HUES6 (cell line): ENCODE measurements at regions not wholly inside any gene's neighbourhood (a gene's known extent, or its start where the extent isn't known, plus 50 kb on each side); places are given as distances from the start of the nearest gene placed in this dataset.

Source experiments
- H3K27ac ChIP-seq: 2 replicates; pipeline ENCODE4 v1.7.0; 2013; ENCODE audit warnings: low read depth, mild to moderate bottlenecking, low read length, inconsistent platforms
- H3K27me3 ChIP-seq: 2 replicates; pipeline ENCODE4 v1.6.1; 2013; ENCODE audit warnings: low read length; ENCODE audit not compliant: control insufficient read depth, insufficient read depth
- H3K36me3 ChIP-seq: 2 replicates; pipeline ENCODE4 v1.6.1; 2013; ENCODE audit warnings: low read length; ENCODE audit not compliant: control insufficient read depth, insufficient read depth
- H3K4me1 ChIP-seq: 2 replicates; pipeline ENCODE4 v1.6.1; 2013; ENCODE audit warnings: low read length; ENCODE audit not compliant: control insufficient read depth, insufficient read depth
- H3K4me3 ChIP-seq: 2 replicates; pipeline ENCODE4 v1.5.1; 2013; ENCODE audit warnings: low read depth, low read length
- H3K9ac ChIP-seq: one replicate; pipeline ENCODE4 v1.6.1; 2013; ENCODE audit warnings: mild to moderate bottlenecking, low read length
- H3K9me3 ChIP-seq: 2 replicates; pipeline ENCODE4 v1.6.1; 2013; ENCODE audit warnings: low read depth, low read length; ENCODE audit not compliant: control insufficient read depth, insufficient read depth

DNA sequence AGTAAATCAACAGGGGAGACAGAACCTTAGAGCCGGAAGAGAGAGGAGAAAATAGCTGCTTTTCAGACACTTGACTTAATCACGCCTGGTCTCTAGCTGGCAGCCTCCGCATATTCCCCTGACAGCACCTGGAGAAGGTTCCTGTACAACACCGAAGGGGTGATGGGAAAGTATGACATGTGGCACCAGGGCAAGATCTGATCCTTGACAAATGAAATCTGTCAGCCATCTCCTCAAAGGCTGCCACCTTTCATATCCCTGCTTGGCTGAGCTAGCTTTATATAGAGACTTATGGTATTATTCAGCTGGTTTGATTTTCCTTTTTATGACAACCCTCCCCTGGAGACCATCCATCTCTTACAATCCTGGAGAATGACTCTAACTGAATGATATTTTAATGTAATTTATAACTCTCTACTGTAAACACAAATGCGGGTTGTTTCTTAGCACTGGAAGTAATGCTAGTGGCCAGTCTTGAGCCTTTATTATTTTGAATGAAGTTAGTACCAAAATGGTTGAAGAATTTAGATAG, 1205.3 kb upstream of the CDH8 start:
- Histone ChIP-seq H3K27me3 (no peaks in the 10 kb centered on the region), H3K9me3 (no peaks in the 10 kb centered on the region), H3K9ac (no peak overlapping the region), H3K4me1 (peaks cover 5% of the 10 kb centered on the region; the same call in 1 of the 2 replicates), H3K4me3 (no peak overlapping the region), H3K36me3 (no peaks in the 10 kb centered on the region), H3K27ac (no peak overlapping the region)

DNA sequence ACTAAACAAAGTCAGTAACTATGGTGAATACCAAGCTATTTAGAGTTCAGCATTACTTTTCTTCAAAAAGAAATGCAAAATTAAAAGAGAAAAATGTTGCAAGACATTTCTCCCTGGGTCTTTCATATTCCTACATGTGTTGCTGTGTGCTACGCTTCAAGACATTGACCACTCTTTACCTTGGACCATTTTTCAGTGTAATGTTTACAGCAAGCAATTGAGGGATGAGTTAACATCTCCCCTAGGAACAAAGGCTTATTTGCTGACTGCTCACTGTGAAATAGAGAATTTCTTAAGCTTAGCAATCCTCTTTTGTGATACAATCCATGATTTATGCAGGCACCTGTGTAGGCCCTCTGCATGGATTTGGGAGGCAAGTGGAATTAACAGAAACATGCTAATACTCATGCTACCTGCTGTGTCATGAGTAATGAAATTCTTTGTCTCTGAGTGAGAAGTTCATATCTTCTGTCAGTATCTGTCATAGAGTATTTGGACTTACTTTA, 1202.9 kb upstream of the CDH8 start:
- Histone ChIP-seq H3K27ac (peak overlapping the region; percentile 53; the same call in 1 of the 2 replicates), H3K27me3 (no peaks in the 10 kb centered on the region), H3K4me1 (peaks cover 5% of the 10 kb centered on the region; the same call in 1 of the 2 replicates), H3K9me3 (no peaks in the 10 kb centered on the region), H3K36me3 (no peaks in the 10 kb centered on the region), H3K4me3 (no peak overlapping the region), H3K9ac (no peak overlapping the region)

DNA sequence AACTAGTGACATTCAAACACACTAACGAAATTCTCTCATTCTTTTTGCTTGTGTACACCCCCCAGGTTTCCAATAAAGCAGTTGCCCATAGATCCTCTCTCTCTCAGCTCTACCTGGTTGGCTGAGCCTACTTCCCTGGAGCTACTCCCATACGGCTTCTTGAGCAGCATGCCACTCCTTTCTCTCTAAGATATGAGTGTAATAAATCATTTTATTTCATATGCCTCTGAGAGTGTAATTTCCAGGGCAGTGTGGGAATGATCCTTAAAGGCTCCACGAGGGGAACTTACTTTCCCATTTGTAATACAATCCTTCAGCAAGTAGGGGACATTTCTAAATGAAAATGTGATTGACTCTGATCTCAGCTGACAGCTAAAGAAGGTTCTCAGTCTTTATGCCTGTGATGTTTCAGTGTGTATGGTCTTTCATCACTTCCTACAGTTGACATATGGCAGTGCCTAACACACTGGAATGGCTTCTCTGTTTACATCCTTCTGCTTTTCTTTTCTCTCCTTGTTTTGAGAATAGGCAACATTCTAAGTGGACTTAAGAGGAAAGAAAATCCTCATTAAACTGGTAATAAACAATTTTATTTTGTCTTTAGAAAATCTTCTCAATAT, 1194.3 kb upstream of the CDH8 start:
- H3K9me3 ChIP-seq, result no peaks in the 10 kb centered on the region
- H3K4me3 ChIP-seq, result no peak overlapping the region
- H3K27ac ChIP-seq, result no peak overlapping the region
- no peaks in the 10 kb centered on the region for H3K36me3 ChIP-seq
- H3K27me3 ChIP-seq, result no peaks in the 10 kb centered on the region
- no peaks in the 10 kb centered on the region for H3K4me1 ChIP-seq
- H3K9ac ChIP-seq, result no peak overlapping the region

DNA sequence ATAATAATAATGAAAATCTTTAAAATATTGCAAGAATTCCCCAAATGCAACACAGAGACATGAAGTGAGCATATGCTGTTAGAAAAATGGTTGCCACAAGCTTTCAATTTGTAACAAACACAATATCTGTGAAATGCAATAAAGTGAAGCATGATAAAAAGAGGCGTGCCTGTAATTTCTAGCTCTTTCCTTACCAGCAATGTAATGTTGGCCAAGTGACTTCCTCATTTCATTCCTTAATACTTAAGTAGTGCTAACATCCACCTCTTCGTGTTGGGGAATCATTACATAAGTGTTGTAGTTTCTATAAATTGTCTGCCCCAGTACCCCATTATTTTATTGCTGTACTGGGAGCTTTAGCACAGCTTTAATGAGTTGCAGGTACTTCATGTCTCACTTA, 1192.0 kb upstream of the CDH8 start:
- Histone ChIP-seq H3K27me3 (no peaks in the 10 kb centered on the region), H3K4me1 (no peaks in the 10 kb centered on the region), H3K4me3 (no peak overlapping the region), H3K9me3 (no peaks in the 10 kb centered on the region), H3K27ac (no peak overlapping the region), H3K9ac (no peak overlapping the region), H3K36me3 (no peaks in the 10 kb centered on the region)

- Histone ChIP-seq H3K27ac (no peak overlapping the region), H3K27me3 (no peaks in the 10 kb centered on the region), H3K4me3 (no peak overlapping the region), H3K4me1 (no peaks in the 10 kb centered on the region), H3K9ac (no peak overlapping the region), H3K9me3 (no peaks in the 10 kb centered on the region), H3K36me3 (no peaks in the 10 kb centered on the region)
These were observed 1187.6 kb upstream of the CDH8 start for GRCh38 chr16:63223851-63224250.

- Histone ChIP-seq H3K27me3 (no peaks in the 10 kb centered on the region), H3K36me3 (no peaks in the 10 kb centered on the region), H3K4me1 (peaks cover 8% of the 10 kb centered on the region; the same call in 1 of the 2 replicates)
These were observed 1180.6 kb upstream of the CDH8 start for GRCh38 chr16:63216696-63217423.

GRCh38 chr16:63201851-63202250, 1165.6 kb upstream of the CDH8 start:
- no peaks in the 10 kb centered on the region for H3K36me3 ChIP-seq
- no peak overlapping the region for H3K27ac ChIP-seq
- no peak overlapping the region for H3K4me3 ChIP-seq
- H3K4me1 ChIP-seq, result no peaks in the 10 kb centered on the region
- H3K27me3 ChIP-seq, result no peaks in the 10 kb centered on the region
- no peak overlapping the region for H3K9ac ChIP-seq
- no peaks in the 10 kb centered on the region for H3K9me3 ChIP-seq

More at GRCh38 chr16:63216696-63217423, 1180.6 kb upstream of the CDH8 start:
- no peak overlapping the region for H3K4me3 ChIP-seq
- no peak overlapping the region for H3K27ac ChIP-seq
- no peaks in the 10 kb centered on the region for H3K9me3 ChIP-seq
- no peak overlapping the region for H3K9ac ChIP-seq

GRCh38 chr16:63200940-63201339, 1164.7 kb upstream of the CDH8 start:
- Histone ChIP-seq H3K9me3 (no peaks in the 10 kb centered on the region), H3K4me1 (no peaks in the 10 kb centered on the region), H3K27me3 (no peaks in the 10 kb centered on the region), H3K4me3 (no peak overlapping the region), H3K36me3 (no peaks in the 10 kb centered on the region), H3K9ac (no peak overlapping the region), H3K27ac (no peak overlapping the region)

GRCh38 chr16:63195336-63195735, 1159.1 kb upstream of the CDH8 start:
- Histone ChIP-seq H3K27me3 (no peaks in the 10 kb centered on the region), H3K36me3 (no peaks in the 10 kb centered on the region), H3K9me3 (no peaks in the 10 kb centered on the region), H3K4me3 (no peak overlapping the region), H3K4me1 (no peaks in the 10 kb centered on the region), H3K27ac (no peak overlapping the region), H3K9ac (no peak overlapping the region)

GRCh38 chr16:63192980-63193379, 1156.7 kb upstream of the CDH8 start:
- H3K27ac ChIP-seq, result no peak overlapping the region
- no peaks in the 10 kb centered on the region for H3K9me3 ChIP-seq
- no peaks in the 10 kb centered on the region for H3K27me3 ChIP-seq
- no peak overlapping the region for H3K9ac ChIP-seq
- H3K4me1 ChIP-seq, result no peaks in the 10 kb centered on the region
- no peak overlapping the region for H3K4me3 ChIP-seq
- H3K36me3 ChIP-seq, result no peaks in the 10 kb centered on the region

DNA sequence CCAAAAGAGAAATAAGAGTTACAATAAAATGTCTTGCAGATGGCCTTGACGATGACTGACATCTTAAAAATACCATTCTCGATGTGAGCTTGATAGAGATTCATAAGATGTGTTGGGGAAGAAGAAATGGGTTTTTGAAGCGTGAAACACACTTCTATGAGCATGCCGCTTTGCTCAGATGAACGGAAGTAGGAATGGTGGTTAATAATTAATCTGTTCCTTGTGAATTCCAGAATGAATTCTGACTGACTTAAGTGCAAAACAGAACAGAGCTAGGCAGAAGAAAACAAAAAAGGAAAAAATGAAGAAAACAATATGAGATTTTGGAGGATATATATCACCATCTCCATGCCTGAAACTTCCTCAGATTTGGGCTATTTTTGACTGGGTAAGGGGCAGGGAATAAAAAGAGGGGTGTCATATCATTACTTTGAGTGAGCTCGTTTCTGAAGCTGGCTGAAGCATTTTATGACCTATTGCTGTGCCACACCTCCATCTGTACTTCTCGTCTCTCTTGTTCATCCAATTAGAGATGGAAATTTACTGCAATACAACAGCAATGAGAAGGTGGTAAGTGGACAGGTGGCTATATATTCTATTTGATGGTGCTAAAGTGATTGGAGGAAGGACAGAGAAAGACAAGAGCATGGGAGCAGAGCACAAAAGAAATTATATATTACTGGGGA, 1152.0 kb upstream of the CDH8 start:
- Histone ChIP-seq H3K4me3 (no peak overlapping the region), H3K36me3 (no peaks in the 10 kb centered on the region), H3K9ac (no peak overlapping the region), H3K27me3 (no peaks in the 10 kb centered on the region), H3K9me3 (no peaks in the 10 kb centered on the region), H3K27ac (no peak overlapping the region), H3K4me1 (peaks cover 8% of the 10 kb centered on the region)
